ENCODE measurements at regions not wholly inside any gene's neighbourhood (a gene's known extent, or its start where the extent isn't known, plus 50 kb on each side); places are given as distances from the start of the nearest gene placed in this dataset.

- no peak for TF ChIP-seq CTCF (IDR thresholded peaks at IDR 0.05)
These were observed 69.8 kb upstream of the BMP2K start for GRCh38 chr4:78706302-78706701.

- TF ChIP-seq CTCF (IDR thresholded peaks at IDR 0.05), result no peak
These were observed 68.9 kb upstream of the BMP2K start for GRCh38 chr4:78707268-78707667.

GRCh38 chr4:78707793-78708192 lies 68.4 kb upstream of the BMP2K start:
- TF ChIP-seq CTCF (IDR thresholded peaks at IDR 0.05), result no peak

- TF ChIP-seq CTCF (IDR thresholded peaks at IDR 0.05), result no peak
These were observed 65.6 kb upstream of the BMP2K start for GRCh38 chr4:78710536-78710935.

GRCh38 chr4:78711676-78712075 lies 64.5 kb upstream of the BMP2K start:
- TF ChIP-seq CTCF (IDR thresholded peaks at IDR 0.05), result no peak

GRCh38 chr4:78720204-78720603 lies 55.9 kb upstream of the BMP2K start:
- TF ChIP-seq CTCF (IDR thresholded peaks at IDR 0.05), result no peak

- no peak for TF ChIP-seq CTCF (IDR thresholded peaks at IDR 0.05)
These were observed 55.0 kb upstream of the BMP2K start for GRCh38 chr4:78720994-78721677.

GRCh38 chr4:78721747-78722146 lies 54.4 kb upstream of the BMP2K start:
- TF ChIP-seq CTCF (IDR thresholded peaks at IDR 0.05), result no peak
